NCI-H2029 treated with DMSO at 0.1 percent for 48 hours (cell line): ENCODE measurements at regions not wholly inside any gene's neighbourhood (a gene's known extent, or its start where the extent isn't known, plus 50 kb on each side); places are given as distances from the start of the nearest gene placed in this dataset.

Experiments
- DNase-seq: peaks from one replicate; lab custom pipeline; 2025; lab: John Stamatoyannopoulos, UW

- no peak for DNase-seq
Measured at GRCh38 chr15:93865586-93865985, 365.8 kb upstream of the MCTP2 start.

GRCh38 chr15:93862791-93863190 lies 368.6 kb upstream of the MCTP2 start:
- DNase-seq = no peak

GRCh38 chr15:93861956-93862741 lies 369.2 kb upstream of the MCTP2 start:
- DNase-seq = no peak

- no peak for DNase-seq
Measured at GRCh38 chr15:93861413-93861812, 369.9 kb upstream of the MCTP2 start.

- no peak for DNase-seq
Measured at GRCh38 chr15:93860701-93861100, 370.7 kb upstream of the MCTP2 start.

GRCh38 chr15:93859176-93859575 lies 372.2 kb upstream of the MCTP2 start:
- no peak for DNase-seq

- DNase-seq = no peak
Measured at GRCh38 chr15:93855181-93855826, 376.1 kb upstream of the MCTP2 start.

- DNase-seq = no peak
Measured at GRCh38 chr15:93854088-93854487, 377.3 kb upstream of the MCTP2 start.

GRCh38 chr15:93852761-93853160 lies 378.6 kb upstream of the MCTP2 start:
- no peak for DNase-seq

GRCh38 chr15:93848490-93848889 lies 382.9 kb upstream of the MCTP2 start:
- DNase-seq = no peak

GRCh38 chr15:93848076-93848475 lies 383.3 kb upstream of the MCTP2 start:
- no peak for DNase-seq

- DNase-seq = no peak
Measured at GRCh38 chr15:93846148-93846547, 385.2 kb upstream of the MCTP2 start.

- no peak for DNase-seq
Measured at GRCh38 chr15:93837450-93837849, 393.9 kb upstream of the MCTP2 start.

GRCh38 chr15:93835344-93835743 lies 396.0 kb upstream of the MCTP2 start:
- DNase-seq = no peak

- no peak for DNase-seq
Measured at GRCh38 chr15:93831641-93832040, 399.7 kb upstream of the MCTP2 start.

GRCh38 chr15:93830221-93831080 lies 400.9 kb upstream of the MCTP2 start:
- DNase-seq = no peak

- DNase-seq = no peak
Measured at GRCh38 chr15:93829115-93829870, 402.1 kb upstream of the MCTP2 start.

- no peak for DNase-seq
Measured at GRCh38 chr15:93826790-93827189, 404.6 kb upstream of the MCTP2 start.

- no peak for DNase-seq
Measured at GRCh38 chr15:93826293-93826692, 405.1 kb upstream of the MCTP2 start.

GRCh38 chr15:93825682-93826081 lies 405.7 kb upstream of the MCTP2 start:
- no peak for DNase-seq

GRCh38 chr15:93823971-93824913 lies 407.1 kb upstream of the MCTP2 start:
- DNase-seq = no peak
